Osteoblast (primary cell): ENCODE measurements at regions not wholly inside any gene's neighbourhood (a gene's known extent, or its start where the extent isn't known, plus 50 kb on each side); places are given as distances from the start of the nearest gene placed in this dataset.

Source experiments
- DNase-seq: peaks from one replicate; pipeline ENCODE4 v3.0.0; 2011; ENCODE audit warnings: low spot score, mixed read lengths; ENCODE audit not compliant: insufficient read length; ENCODE audit errors: missing footprints
- H2AFZ ChIP-seq: 2 replicates; pipeline ENCODE4 v1.6.0; 2011; ENCODE audit warnings: mild to moderate bottlenecking, low read length
- H3K27ac ChIP-seq: 2 replicates; pipeline ENCODE4 v1.5.1; 2011; ENCODE audit warnings: mild to moderate bottlenecking, low read depth, low read length, moderate library complexity
- H3K27me3 ChIP-seq: 2 replicates; pipeline ENCODE4 v1.6.0; 2012; ENCODE audit warnings: mild to moderate bottlenecking, control low read depth, inconsistent platforms, low read length, moderate library complexity; ENCODE audit not compliant: insufficient read depth
- H3K36me3 ChIP-seq: 2 replicates; pipeline ENCODE4 v1.5.1; 2011; ENCODE audit warnings: mild to moderate bottlenecking, low read length, control low read depth, moderate library complexity; ENCODE audit not compliant: insufficient read depth
- H3K4me1 ChIP-seq: 2 replicates; pipeline ENCODE4 v1.5.1; 2011; ENCODE audit warnings: mild to moderate bottlenecking, low read length, control low read depth, moderate library complexity; ENCODE audit not compliant: insufficient read depth
- H3K4me2 ChIP-seq: 2 replicates; pipeline ENCODE4 v1.6.0; 2011; ENCODE audit warnings: mild to moderate bottlenecking, low read length; ENCODE audit not compliant: insufficient read depth
- H3K4me3 ChIP-seq: fragments of 200-600 bp; sonication (generic); 3 replicates; pipeline ENCODE4 v1.5.1; 2012; ENCODE audit warnings: mild to moderate bottlenecking, low read length, inconsistent platforms; ENCODE audit not compliant: insufficient read depth
- H3K79me2 ChIP-seq: 2 replicates; pipeline ENCODE4 v1.6.0; 2012; ENCODE audit warnings: mild to moderate bottlenecking, low read length, control low read depth, inconsistent platforms; ENCODE audit not compliant: insufficient read depth
- H3K9me3 ChIP-seq: 2 replicates; pipeline ENCODE4 v1.5.1; 2011; ENCODE audit warnings: low read depth, low read length, control low read depth
- H4K20me1 ChIP-seq: 2 replicates; pipeline ENCODE4 v1.6.0; 2012; ENCODE audit warnings: mild to moderate bottlenecking, low read length, control low read depth; ENCODE audit not compliant: insufficient read depth
- CTCF ChIP-seq: IDR thresholded peaks from 2 replicates; pipeline ENCODE4 v1.5.1; 2011; ENCODE audit warnings: mild to moderate bottlenecking, low read depth, low read length, moderate library complexity; ENCODE audit errors: extremely low read depth

GRCh38 chr4:163649557-163650091 lies 155.1 kb downstream of the TMA16 start:
- no peak overlapping the region for H3K4me3 ChIP-seq
- no peak for DNase-seq
- no peak overlapping the region for H3K4me2 ChIP-seq
- H3K9me3 ChIP-seq = peaks cover 4% of the 10 kb centered on the region
- H3K79me2 ChIP-seq = no peaks in the 10 kb centered on the region
- TF ChIP-seq CTCF = no peak
- no peak overlapping the region for H2AFZ ChIP-seq
- H3K36me3 ChIP-seq = no peaks in the 10 kb centered on the region
- H3K27ac ChIP-seq = no peak overlapping the region
- no peaks in the 10 kb centered on the region for H4K20me1 ChIP-seq
- H3K27me3 ChIP-seq = no peaks in the 10 kb centered on the region
- no peaks in the 10 kb centered on the region for H3K4me1 ChIP-seq

GRCh38 chr4:163651761-163652160 lies 157.3 kb downstream of the TMA16 start:
- Histone ChIP-seq H2AFZ (no peak overlapping the region), H3K27me3 (no peaks in the 10 kb centered on the region), H3K9me3 (no peaks in the 10 kb centered on the region), H3K4me2 (no peak overlapping the region), H3K4me1 (no peaks in the 10 kb centered on the region), H4K20me1 (no peaks in the 10 kb centered on the region), H3K79me2 (no peaks in the 10 kb centered on the region), H3K4me3 (no peak overlapping the region), H3K36me3 (no peaks in the 10 kb centered on the region), H3K27ac (no peak overlapping the region)
- DNase-seq = no peak
- TF ChIP-seq CTCF = no peak

GRCh38 chr4:163654621-163655020 lies 160.1 kb downstream of the TMA16 start:
- no peak overlapping the region for H3K27ac ChIP-seq
- no peak overlapping the region for H2AFZ ChIP-seq
- no peaks in the 10 kb centered on the region for H3K4me1 ChIP-seq
- no peaks in the 10 kb centered on the region for H3K9me3 ChIP-seq
- H4K20me1 ChIP-seq = no peaks in the 10 kb centered on the region
- H3K79me2 ChIP-seq = no peaks in the 10 kb centered on the region
- H3K4me3 ChIP-seq = no peak overlapping the region
- TF ChIP-seq CTCF = no peak
- H3K27me3 ChIP-seq = no peaks in the 10 kb centered on the region
- H3K4me2 ChIP-seq = no peak overlapping the region
- H3K36me3 ChIP-seq = no peaks in the 10 kb centered on the region
- no peak for DNase-seq

- Histone ChIP-seq H3K36me3 (no peaks in the 10 kb centered on the region), H3K79me2 (no peaks in the 10 kb centered on the region), H3K4me2 (no peak overlapping the region), H3K4me3 (no peak overlapping the region), H4K20me1 (no peaks in the 10 kb centered on the region), H3K9me3 (no peaks in the 10 kb centered on the region), H2AFZ (no peak overlapping the region), H3K27me3 (no peaks in the 10 kb centered on the region), H3K27ac (no peak overlapping the region), H3K4me1 (no peaks in the 10 kb centered on the region)
- no peak for TF ChIP-seq CTCF
- DNase-seq = no peak
Observed at GRCh38 chr4:163660636-163661035, 166.1 kb downstream of the TMA16 start.
